ENCODE measurements at regions not wholly inside any gene's neighbourhood (a gene's known extent, or its start where the extent isn't known, plus 50 kb on each side); places are given as distances from the start of the nearest gene placed in this dataset.

DNA sequence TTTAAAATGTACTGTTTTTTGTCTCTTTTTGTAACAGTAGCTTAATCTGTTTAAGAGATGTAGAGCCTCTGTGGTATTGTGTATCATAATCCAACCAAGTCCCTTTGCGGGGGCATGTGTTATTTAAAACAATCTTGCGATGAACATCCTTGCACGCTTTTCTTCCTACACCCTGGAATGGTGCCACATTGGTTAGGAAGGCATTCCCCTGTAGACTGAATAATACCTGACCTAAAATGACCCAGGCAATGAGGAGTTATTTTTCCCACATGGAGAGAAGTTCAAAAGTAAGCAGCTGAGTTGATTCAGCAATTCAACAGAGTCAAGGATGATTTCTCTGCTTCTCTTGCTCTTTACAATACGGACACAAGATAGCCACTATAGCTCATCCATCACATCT, 142.0 kb upstream of the PMEPA1 start:
- H3K27ac ChIP-seq: no peak overlapping the region
- TF ChIP-seq ZFX (IDR thresholded peaks at IDR 0.05) (no peak), CTCF (conservative IDR thresholded peaks at IDR 0.05) (no peak)

DNA sequence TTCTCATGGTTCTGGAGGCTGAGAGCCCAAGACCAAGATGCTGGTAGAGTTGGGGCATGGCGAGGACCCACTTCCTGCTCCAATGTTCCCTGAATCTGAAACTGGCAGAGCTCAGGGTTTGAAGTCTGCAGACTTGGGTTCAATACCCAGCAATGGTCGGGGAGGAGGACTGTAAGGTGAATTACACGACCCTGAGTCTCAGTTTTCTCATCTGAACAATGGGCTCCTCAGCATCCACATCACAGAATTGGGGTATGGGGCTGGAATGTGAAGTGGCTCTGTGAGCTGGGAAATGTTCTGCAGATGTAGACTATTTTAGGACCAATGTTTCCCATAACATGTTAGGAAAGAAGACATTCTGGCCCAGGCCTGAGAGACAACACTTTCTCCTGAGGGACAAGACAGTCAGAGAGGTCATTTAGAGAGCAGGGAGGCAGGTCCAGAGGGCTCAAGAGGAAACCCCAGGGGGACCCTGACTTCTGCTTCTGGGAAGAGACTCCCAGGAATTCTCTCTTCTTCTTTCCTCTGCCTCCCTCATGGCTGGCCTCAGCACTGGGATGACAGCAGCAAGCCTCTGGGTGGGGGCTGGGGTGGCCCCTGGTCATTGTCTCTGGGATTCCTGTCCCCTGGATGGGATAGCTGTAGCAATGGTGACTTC, 141.3 kb upstream of the PMEPA1 start:
- TF ChIP-seq ZFX (IDR thresholded peaks at IDR 0.05) (no peak), CTCF (conservative IDR thresholded peaks at IDR 0.05) (no peak)

GRCh38 chr20:57849521-57850215, 139.9 kb upstream of the PMEPA1 start:
- no peak overlapping the region for H3K27ac ChIP-seq
- TF ChIP-seq CTCF (conservative IDR thresholded peaks at IDR 0.05): no peak
- no peak for TF ChIP-seq ZFX (IDR thresholded peaks at IDR 0.05)

More for the DNA sequence above, 141.3 kb upstream of the PMEPA1 start:
- no peak overlapping the region for H3K27ac ChIP-seq

DNA sequence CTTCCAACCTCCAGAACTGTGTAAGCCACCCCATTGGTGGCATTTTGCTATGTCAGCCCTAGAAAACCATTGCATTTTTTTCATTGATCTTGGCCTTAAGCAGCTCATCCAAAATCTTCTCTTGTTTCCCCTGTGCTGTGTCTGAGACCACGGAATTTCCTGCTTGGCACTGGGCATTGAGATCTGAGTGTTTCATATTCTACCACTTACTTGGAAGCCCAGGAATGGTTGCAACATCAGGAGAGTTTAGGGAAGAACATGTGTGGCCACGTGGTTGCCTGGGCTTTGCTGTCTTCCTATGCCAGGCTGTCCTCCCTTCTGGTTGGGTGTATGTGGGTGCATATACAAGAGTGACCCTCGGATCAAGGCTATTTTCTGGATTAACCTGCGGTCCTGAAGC, 139.3 kb upstream of the PMEPA1 start:
- no peak overlapping the region for H3K27ac ChIP-seq
- no peak for TF ChIP-seq CTCF (conservative IDR thresholded peaks at IDR 0.05)
- TF ChIP-seq ZFX (IDR thresholded peaks at IDR 0.05): no peak

DNA sequence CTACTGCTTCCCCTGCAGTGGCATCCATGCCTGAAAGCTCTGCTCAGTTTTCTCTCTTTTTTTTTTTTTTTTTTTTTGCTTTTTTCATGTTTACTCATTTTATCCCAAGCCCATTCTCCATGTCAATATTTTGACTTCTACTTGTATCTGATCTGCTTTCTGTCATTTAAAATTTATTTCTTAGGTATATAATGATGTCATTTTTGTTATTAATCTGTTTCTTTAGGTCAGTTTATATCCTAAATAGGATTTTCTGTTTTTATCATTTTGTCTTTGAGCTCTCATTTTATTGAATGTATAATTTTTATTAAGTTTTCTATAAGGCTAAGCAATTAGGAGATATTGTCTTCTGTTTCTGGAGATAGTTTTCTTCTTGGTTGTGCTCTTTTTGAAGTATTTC, 138.5 kb upstream of the PMEPA1 start:
- TF ChIP-seq CTCF (conservative IDR thresholded peaks at IDR 0.05): no peak
- TF ChIP-seq ZFX (IDR thresholded peaks at IDR 0.05): no peak
- no peak overlapping the region for H3K27ac ChIP-seq

GRCh38 chr20:57847104-57847503, 137.3 kb upstream of the PMEPA1 start:
- H3K27ac ChIP-seq: no peak overlapping the region
- TF ChIP-seq ZFX (IDR thresholded peaks at IDR 0.05) (no peak), CTCF (conservative IDR thresholded peaks at IDR 0.05) (no peak)
